H1 (cell line): ENCODE measurements at regions not wholly inside any gene's neighbourhood (a gene's known extent, or its start where the extent isn't known, plus 50 kb on each side); places are given as distances from the start of the nearest gene placed in this dataset.

ENCODE experiments used
- CTCF ChIA-PET: fragments of 300-600 bp; sonication (Branson Sonifier 250); formaldehyde crosslinking; loops from one replicate; lab custom pipeline; 2021; ENCODE audit not compliant: partially characterized antibody; lab: Charles Lee
- POLR2A ChIA-PET: fragments of 300-600 bp; sonication (Branson Sonifier 250); formaldehyde crosslinking; loops from one replicate; lab custom pipeline; 2021; ENCODE audit warnings: inconsistent platforms; ENCODE audit not compliant: partially characterized antibody; lab: Charles Lee
- DNase-seq, 2 experiments: peaks; one replicate each; pipeline versions ENCODE4 v3.0.0 to v3.0.0-alpha.2; 2010 to 2022; ENCODE audit warnings: low spot score in 2 of 2, low read depth in 1 of 2, mixed read lengths in 1 of 2
- FAIRE-seq: peaks from 2 replicates; lab custom pipeline; 2011; peaks lifted over from hg19 to GRCh38; lab: Jason Lieb, UNC
- H2AFZ ChIP-seq: 2 replicates; pipeline ENCODE4 v1.8.1; 2012; ENCODE audit warnings: low read length, inconsistent platforms
- H2AK5ac ChIP-seq: 2 replicates; pipeline ENCODE4 v1.6.1; 2013; ENCODE audit warnings: low read depth, low read length
- H2BK120ac ChIP-seq: replicated peaks from 2 replicates; pipeline ENCODE3; 2013; ENCODE audit warnings: low read depth, low read length, inconsistent platforms
- H2BK12ac ChIP-seq: 2 replicates; pipeline ENCODE4 v1.6.1; 2013; ENCODE audit warnings: low read depth, low read length
- H2BK15ac ChIP-seq: 2 replicates; pipeline ENCODE4 v1.6.1; 2013; ENCODE audit warnings: low read length
- H2BK20ac ChIP-seq: 2 replicates; pipeline ENCODE4 v1.6.1; 2013; ENCODE audit warnings: low read length
- H2BK5ac ChIP-seq: 2 replicates; pipeline ENCODE4 v1.6.1; 2013; ENCODE audit warnings: low read depth, low read length
- H3K14ac ChIP-seq: 2 replicates; pipeline ENCODE4 v1.6.1; 2013; ENCODE audit warnings: inconsistent platforms; ENCODE audit not compliant: insufficient read length
- H3K18ac ChIP-seq: 2 replicates; pipeline ENCODE4 v1.6.1; 2013; ENCODE audit warnings: low read length; ENCODE audit errors: extremely low read depth
- H3K23ac ChIP-seq: 2 replicates; pipeline ENCODE4 v1.6.1; 2013; ENCODE audit warnings: inconsistent platforms; ENCODE audit not compliant: insufficient read length
- H3K23me2 ChIP-seq: 2 replicates; pipeline ENCODE4 v1.6.1; 2013; ENCODE audit warnings: low read depth, low read length
- H3K27ac ChIP-seq: 2 replicates; pipeline ENCODE4 v1.6.1; 2011; ENCODE audit warnings: low read depth, low read length, inconsistent platforms
- H3K27me3 ChIP-seq, 4 experiments: replicated peaks in 1 of 4; 1 replicate in 1 of 4; 2 replicates in 3 of 4; pipeline versions ENCODE4 v1.6.1 to v1.8.1; 2011 to 2013; ENCODE audit warnings: low read length in 3 of 4, mild to moderate bottlenecking in 3 of 4, inconsistent platforms in 2 of 4, mixed read lengths in 2 of 4, moderate library complexity in 1 of 4; ENCODE audit not compliant: control insufficient read depth in 3 of 4, insufficient read depth in 3 of 4; ENCODE audit errors: extremely low read depth in 1 of 4
- H3K36me3 ChIP-seq, 4 experiments: 2 replicates each; pipeline versions ENCODE4 v1.6.1 to v1.8.1; 2011 to 2013; ENCODE audit warnings: mild to moderate bottlenecking in 4 of 4, low read length in 3 of 4, moderate library complexity in 2 of 4, control low read depth in 1 of 4, inconsistent platforms in 1 of 4; ENCODE audit not compliant: insufficient read depth in 4 of 4, control insufficient read depth in 2 of 4
- H3K4ac ChIP-seq: replicated peaks from 2 replicates; pipeline ENCODE3; 2013; ENCODE audit warnings: low read length, low read depth, mixed read lengths, inconsistent platforms; ENCODE audit not compliant: insufficient read length
- H3K4me1 ChIP-seq, 4 experiments: replicated peaks in 1 of 4; 1 replicate in 1 of 4; 2 replicates in 3 of 4; pipeline versions ENCODE4 v1.6.1 to v1.8.1; 2011 to 2013; ENCODE audit warnings: low read length in 3 of 4, inconsistent platforms in 2 of 4, mixed read lengths in 1 of 4; ENCODE audit not compliant: insufficient read depth in 4 of 4, control insufficient read depth in 3 of 4
- H3K4me2 ChIP-seq, 2 experiments: 2 replicates each; pipeline versions ENCODE4 v1.6.1 to v1.8.1; 2011 to 2013; ENCODE audit warnings: low read depth in 2 of 2, low read length in 2 of 2, control low read depth in 1 of 2, inconsistent platforms in 1 of 2, mild to moderate bottlenecking in 1 of 2; ENCODE audit not compliant: insufficient read depth in 1 of 2
- H3K4me3 ChIP-seq, 4 experiments: fragments of 200-600, 300-600 bp in 1 of 4; sonication (generic), shearing (Covaris generic), sonication (Bioruptor Twin) in 1 of 4; 2 replicates each; pipeline versions ENCODE4 v1.5.1 to v1.8.1; 2011 to 2016; ENCODE audit warnings: low read length in 4 of 4, low read depth in 3 of 4, control low read depth in 2 of 4, inconsistent platforms in 2 of 4, mild to moderate bottlenecking in 2 of 4, mixed read lengths in 1 of 4, moderate library complexity in 1 of 4; ENCODE audit not compliant: insufficient read depth in 2 of 4; ENCODE audit errors: extremely low read depth in 1 of 4
- H3K56ac ChIP-seq: replicated peaks from 2 replicates; pipeline ENCODE3; 2013; ENCODE audit warnings: low read depth, mild to moderate bottlenecking, mixed read lengths, low read length, inconsistent platforms; ENCODE audit not compliant: insufficient read length
- H3K79me1 ChIP-seq: 2 replicates; pipeline ENCODE4 v1.6.1; 2013; ENCODE audit warnings: low read depth, low read length, control low read depth
- H3K79me2 ChIP-seq, 2 experiments: 2 replicates each; pipeline versions ENCODE4 v1.6.1 to v1.8.1; 2012 to 2013; ENCODE audit warnings: low read length in 2 of 2, mild to moderate bottlenecking in 2 of 2, inconsistent platforms in 1 of 2; ENCODE audit not compliant: insufficient read depth in 2 of 2, control insufficient read depth in 1 of 2
- H3K9ac ChIP-seq, 4 experiments: replicated peaks in 1 of 4; 1 replicate in 1 of 4; 2 replicates in 3 of 4; pipeline versions ENCODE4 v1.6.1 to v1.8.1; 2011 to 2013; ENCODE audit warnings: low read depth in 3 of 4, low read length in 3 of 4, control low read depth in 2 of 4, mild to moderate bottlenecking in 2 of 4, moderate library complexity in 2 of 4, inconsistent platforms in 1 of 4; ENCODE audit errors: extremely low read depth in 1 of 4
- H3K9me3 ChIP-seq, 2 experiments: 2 replicates each; pipeline versions ENCODE4 v1.6.1 to v1.8.1; 2012 to 2013; ENCODE audit warnings: mild to moderate bottlenecking in 2 of 2, moderate library complexity in 2 of 2, control low read depth in 1 of 2, inconsistent platforms in 1 of 2, low read depth in 1 of 2, low read length in 1 of 2, mixed read lengths in 1 of 2; ENCODE audit not compliant: insufficient read depth in 2 of 2
- H4K20me1 ChIP-seq, 2 experiments: replicated peaks in 1 of 2; 2 replicates each; pipeline versions ENCODE3 to v1.8.1; 2011 to 2013; ENCODE audit warnings: inconsistent platforms in 2 of 2, low read length in 2 of 2, mild to moderate bottlenecking in 1 of 2; ENCODE audit not compliant: insufficient read depth in 2 of 2, control insufficient read depth in 1 of 2
- H4K5ac ChIP-seq: 2 replicates; pipeline ENCODE4 v1.6.1; 2013; ENCODE audit warnings: low read length, low read depth, mixed read lengths, inconsistent platforms; ENCODE audit not compliant: insufficient read length
- H4K8ac ChIP-seq: 2 replicates; pipeline ENCODE4 v1.8.0; 2013; ENCODE audit warnings: mild to moderate bottlenecking, moderate library complexity, low read length, inconsistent platforms; ENCODE audit not compliant: insufficient read depth; ENCODE audit errors: extremely low read depth
- H4K91ac ChIP-seq: replicated peaks from 2 replicates; pipeline ENCODE3; 2013; ENCODE audit warnings: low read length, mixed read lengths, inconsistent platforms; ENCODE audit not compliant: insufficient read length
- CHD1 ChIP-seq: IDR thresholded peaks from 2 replicates; pipeline ENCODE4 v1.6.1; 2012; ENCODE audit warnings: low read depth, low read length, improper control_type of control experiment
- EZH2 ChIP-seq: fragments of 200-600 bp; sonication (generic); IDR thresholded peaks from 2 replicates; pipeline ENCODE4 v1.7.1; 2012; ENCODE audit warnings: low read depth, mild to moderate bottlenecking, moderate library complexity, low read length, inconsistent platforms; ENCODE audit not compliant: severe bottlenecking
- NRF1 ChIP-seq: IDR thresholded peaks from 2 replicates; pipeline ENCODE4 v1.6.1; 2011; ENCODE audit warnings: mild to moderate bottlenecking, low read depth, low read length, improper control_type of control experiment
- SAP30 ChIP-seq: fragments of 300-600 bp; sonication (generic); IDR thresholded peaks from 2 replicates; pipeline ENCODE4 v1.7.1; 2012; ENCODE audit warnings: low read length, moderate library complexity, mild to moderate bottlenecking, inconsistent platforms; ENCODE audit not compliant: insufficient read depth, insufficient replicate concordance
- SIN3A ChIP-seq, 2 experiments: IDR thresholded peaks in 1 of 2; conservative IDR thresholded peaks in 1 of 2; 2 replicates each; pipeline ENCODE4 v1.6.1; 2011 to 2012; ENCODE audit warnings: low read length in 2 of 2, improper control_type of control experiment in 1 of 2, low read depth in 1 of 2, mild to moderate bottlenecking in 1 of 2
- TEAD4 ChIP-seq: IDR thresholded peaks from 2 replicates; pipeline ENCODE4 v1.6.1; 2012; ENCODE audit warnings: low read depth, low read length, inconsistent platforms, mixed read lengths
- ZNF274 ChIP-seq: IDR thresholded peaks from 2 replicates; pipeline ENCODE4 v1.7.0; 2012; ENCODE audit warnings: low read length, borderline replicate concordance; ENCODE audit errors: extremely low read depth
- WGBS, 2 experiments: shearing (Covaris generic) in 1 of 2; methylation state at CpG; one replicate each; pipeline versions ENCODE4 v1.1.6 to v1.1.7; 2013 to 2015; ENCODE audit warnings: low lambda C conversion rate in 2 of 2, mixed read lengths in 2 of 2, inconsistent platforms in 1 of 2, low coverage in 1 of 2, missing lambda C conversion rate in 1 of 2; ENCODE audit not compliant: insufficient replicate concordance in 2 of 2, insufficient coverage in 1 of 2, insufficient read length in 1 of 2; ENCODE audit errors: extremely low coverage in 1 of 2, missing lambda C conversion rate in 1 of 2; 5-methylcytosine and 5-hydroxymethylcytosine counted together
- TF ChIP-seq, protein P1 (sequence below): IDR thresholded peaks from 2 replicates; pipeline ENCODE4 v1.6.1; 2012; ENCODE audit warnings: inconsistent platforms

- H3K4me2 ChIP-seq, result no peak overlapping the region
- no peak overlapping the region for H2BK120ac ChIP-seq
- H3K79me1 ChIP-seq, result no peaks in the 10 kb centered on the region
- FAIRE-seq (no peak), DNase-seq (no peak)
- no peak overlapping the region for H3K18ac ChIP-seq
- H2BK20ac ChIP-seq, result no peak overlapping the region
- no peaks in the 10 kb centered on the region; a peak in 1 of 7 replicates for H3K27me3 ChIP-seq
- no peak overlapping the region for H2BK5ac ChIP-seq
- no peak overlapping the region for H2BK12ac ChIP-seq
- no peaks in the 10 kb centered on the region for H3K36me3 ChIP-seq
- H3K23ac ChIP-seq, result no peak overlapping the region
- peaks cover 0 to 9% (median 6%) of the 10 kb centered on the region in 4 experiments; a peak in 6 of 7 replicates for H3K4me1 ChIP-seq
- H2BK15ac ChIP-seq, result no peak overlapping the region; the same call in 1 of the 2 replicates
- TF ChIP-seq SIN3A (conservative IDR thresholded peaks at IDR 0.05 in 1 of 2, IDR thresholded peaks at IDR 0.05 in 1 of 2; ENCODE audit: low read depth in 1 of 2, low read length in 2 of 2), result no peak
- no peak for TF ChIP-seq ZNF274
- no peak for TF ChIP-seq TEAD4
- TF ChIP-seq, protein P1, sequence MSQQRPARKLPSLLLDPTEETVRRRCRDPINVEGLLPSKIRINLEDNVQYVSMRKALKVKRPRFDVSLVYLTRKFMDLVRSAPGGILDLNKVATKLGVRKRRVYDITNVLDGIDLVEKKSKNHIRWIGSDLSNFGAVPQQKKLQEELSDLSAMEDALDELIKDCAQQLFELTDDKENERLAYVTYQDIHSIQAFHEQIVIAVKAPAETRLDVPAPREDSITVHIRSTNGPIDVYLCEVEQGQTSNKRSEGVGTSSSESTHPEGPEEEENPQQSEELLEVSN, result no peak
- TF ChIP-seq NRF1, result no peak
- TF ChIP-seq CHD1, result no peak
- TF ChIP-seq SAP30, result no peak
- TF ChIP-seq EZH2, result no peak
- POLR2A ChIA-PET, result no interaction called here
- 100% methylated on average over 1 of the region's 1 CpG; no CpG with 5 or more reads in 1 of the 2 experiments for WGBS, 2 experiments
- H4K8ac ChIP-seq, result no peak overlapping the region
- CTCF ChIA-PET, result no interaction called here
- H3K23me2 ChIP-seq, result no peaks in the 10 kb centered on the region
- no peaks in the 10 kb centered on the region for H3K79me2 ChIP-seq
- no peaks in the 10 kb centered on the region for H3K9me3 ChIP-seq
- no peak overlapping the region for H4K91ac ChIP-seq
- H4K5ac ChIP-seq, result no peak overlapping the region
- H3K4ac ChIP-seq, result no peak overlapping the region
- no peaks in the 10 kb centered on the region for H4K20me1 ChIP-seq
- H3K56ac ChIP-seq, result no peak overlapping the region
- no peak overlapping the region for H3K14ac ChIP-seq
- H3K4me3 ChIP-seq, result no peak overlapping the region
- no peak overlapping the region for H3K27ac ChIP-seq
- H3K9ac ChIP-seq, result no peak overlapping the region
- H2AFZ ChIP-seq, result no peak overlapping the region
- no peak overlapping the region for H2AK5ac ChIP-seq
Measured at GRCh38 chr2:48194641-48195040, 119.8 kb upstream of the FOXN2 start.
